B cell (primary cell): ENCODE measurements at regions not wholly inside any gene's neighbourhood (a gene's known extent, or its start where the extent isn't known, plus 50 kb on each side); places are given as distances from the start of the nearest gene placed in this dataset.

Experiments used
- ATAC-seq: fragments of 200-7000 bp; cut with Tn5 transposase; one replicate; pipeline ENCODE4 v1.10.0; 2021; ENCODE audit warnings: low read depth, mild to moderate bottlenecking, moderate number of reproducible peaks, moderate library complexity
- CTCF ChIA-PET: fragments of 350-600 bp; sonication (Branson Sonifier 250); formaldehyde crosslinking; loops from one replicate; lab custom pipeline; 2021; ENCODE audit warnings: antibody characterized with exemption, inconsistent platforms; lab: Charles Lee
- POLR2A ChIA-PET: fragments of 350-600 bp; sonication (Branson Sonifier 250); formaldehyde crosslinking; loops from one replicate; lab custom pipeline; 2021; ENCODE audit warnings: antibody characterized with exemption; lab: Charles Lee
- DNase-seq: peaks from one replicate; pipeline ENCODE4 v3.0.0; 2013
- H2AFZ ChIP-seq: 2 replicates; pipeline ENCODE4 v1.6.1; 2012; ENCODE audit warnings: mild to moderate bottlenecking, low read depth, low read length; ENCODE audit not compliant: insufficient read depth, poor library complexity, severe bottlenecking
- H3K27ac ChIP-seq, 2 donors: 1 replicate in 1 of 2; 2 replicates in 1 of 2; pipeline ENCODE4 v1.5.1; 2012 to 2013; ENCODE audit warnings: low read length in 2 of 2, mild to moderate bottlenecking in 2 of 2, moderate library complexity in 1 of 2
- H3K27me3 ChIP-seq, 4 experiments: fragments of 200-600 bp in 1 of 4; sonication (generic) in 1 of 4; replicated peaks in 1 of 4; 1 replicate in 2 of 4; 2 replicates in 2 of 4; pipeline versions ENCODE4 v1.6.1 to v1.7.0; 2013 to 2016; ENCODE audit warnings: low read length in 3 of 4, mild to moderate bottlenecking in 2 of 4, mixed read lengths in 1 of 4, moderate library complexity in 1 of 4; ENCODE audit not compliant: insufficient read depth in 4 of 4, control insufficient read depth in 3 of 4; ENCODE audit errors: control extremely low read depth in 1 of 4
- H3K36me3 ChIP-seq, 2 experiments: replicated peaks in 1 of 2; 1 replicate in 1 of 2; 2 replicates in 1 of 2; pipeline versions ENCODE4 v1.6.1 to v1.7.1; 2013; ENCODE audit warnings: low read length in 1 of 2; ENCODE audit not compliant: insufficient read depth in 2 of 2, control insufficient read depth in 1 of 2; ENCODE audit errors: control extremely low read depth in 1 of 2, extremely low read depth in 1 of 2
- H3K4me1 ChIP-seq, 2 donors: fragments of 200-600 bp in 1 of 2; sonication (generic) in 1 of 2; 1 replicate in 1 of 2; 2 replicates in 1 of 2; pipeline versions ENCODE4 v1.5.1 to v1.6.1; 2013 to 2017; ENCODE audit warnings: low read length in 2 of 2; ENCODE audit not compliant: control insufficient read depth in 2 of 2, insufficient read depth in 2 of 2
- H3K4me2 ChIP-seq: replicated peaks from 2 replicates; pipeline ENCODE3; 2012; ENCODE audit warnings: mild to moderate bottlenecking, low read depth, low read length; ENCODE audit not compliant: poor library complexity, severe bottlenecking
- H3K4me3 ChIP-seq, 5 experiments: fragments of 200-600 bp in 1 of 5; sonication (generic) in 1 of 5; 1 replicate in 3 of 5; 2 replicates in 2 of 5; pipeline versions ENCODE4 v1.5.1 to v1.7.0; 2011 to 2016; ENCODE audit warnings: low read length in 4 of 5, mild to moderate bottlenecking in 4 of 5, low read depth in 2 of 5, control low read depth in 1 of 5, moderate library complexity in 1 of 5; ENCODE audit not compliant: insufficient read depth in 1 of 5; ENCODE audit errors: control extremely low read depth in 1 of 5, extremely low read depth in 1 of 5
- H3K79me2 ChIP-seq: fragments of 200-600 bp; sonication (generic); one replicate; pipeline ENCODE4 v1.6.0; 2016; ENCODE audit warnings: low read length; ENCODE audit not compliant: control insufficient read depth, insufficient read depth
- H3K9ac ChIP-seq: fragments of 200-600 bp; sonication (generic); 2 replicates; pipeline ENCODE4 v1.6.1; 2017; ENCODE audit warnings: mild to moderate bottlenecking, low read length, moderate library complexity
- H3K9me3 ChIP-seq, 3 donors: one replicate each; pipeline versions ENCODE4 v1.6.1 to v1.7.1; 2013; ENCODE audit warnings: low read length in 2 of 3; ENCODE audit not compliant: control insufficient read depth in 2 of 3, insufficient read depth in 1 of 3; ENCODE audit errors: control extremely low read depth in 1 of 3
- H4K20me1 ChIP-seq: 2 replicates; pipeline ENCODE4 v1.6.0; 2012; ENCODE audit warnings: mild to moderate bottlenecking, low read length; ENCODE audit not compliant: insufficient read depth, control insufficient read depth, poor library complexity, severe bottlenecking
- H3K27ac Mint-ChIP-seq: one replicate; pipeline ENCODE4 v1.8.0; 2021; ENCODE audit warnings: mixed read lengths
- H3K27me3 Mint-ChIP-seq: one replicate; pipeline ENCODE4 v1.8.0; 2021; ENCODE audit warnings: mixed read lengths
- H3K4me1 Mint-ChIP-seq: one replicate; pipeline ENCODE4 v1.8.0; 2021; ENCODE audit warnings: mixed read lengths
- H3K4me3 Mint-ChIP-seq: one replicate; pipeline ENCODE4 v1.8.0; 2021; ENCODE audit warnings: mixed read lengths
- H3K9me3 Mint-ChIP-seq: one replicate; pipeline ENCODE4 v1.8.0; 2022; ENCODE audit warnings: mixed read lengths; ENCODE audit not compliant: insufficient read depth
- CTCF ChIP-seq: fragments of 200-600 bp; IDR thresholded peaks from one replicate; pipeline ENCODE4 v1.8.0; 2022; ENCODE audit warnings: antibody characterized with exemption, mild to moderate bottlenecking
- EZH2 ChIP-seq: IDR thresholded peaks from 2 replicates; pipeline ENCODE4 v1.6.1; 2012; ENCODE audit warnings: borderline replicate concordance, low read depth, mild to moderate bottlenecking, moderate library complexity, low read length; ENCODE audit not compliant: insufficient read depth, poor library complexity, severe bottlenecking
- WGBS: methylation state at CpG from one replicate; pipeline ENCODE4 v1.1.5; 2013; ENCODE audit warnings: missing lambda C conversion rate; ENCODE audit not compliant: insufficient coverage; 5-methylcytosine and 5-hydroxymethylcytosine counted together
- intact Hi-C: fragments of 100-400 bp; cut with micrococcal nuclease; formaldehyde crosslinking; loops from one replicate; pipeline ENCODE4 v1.10.0; 2022

DNA sequence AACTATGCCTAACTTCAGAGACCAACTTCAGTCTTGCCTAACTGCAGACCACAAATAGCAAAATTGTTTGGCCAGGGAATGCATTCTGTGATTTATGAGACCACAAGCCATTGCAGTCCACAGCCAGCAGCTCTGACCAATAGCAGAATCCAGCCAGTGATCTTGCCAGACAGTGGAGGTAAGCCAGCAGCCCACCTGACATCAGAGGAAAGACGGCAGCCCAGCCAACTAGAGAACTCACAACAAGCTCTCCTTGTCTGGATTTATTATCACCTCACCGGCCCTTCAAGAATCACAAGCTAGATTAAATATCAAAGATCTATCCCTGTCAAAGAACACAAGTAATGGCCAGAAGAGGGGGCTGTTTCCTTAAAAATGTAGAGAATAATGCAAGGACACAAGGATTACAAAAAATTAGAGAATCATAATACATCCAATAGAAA lies 66.5 kb upstream of the SLC35F1 start:
- WGBS: 60% methylated on average over 1 of the region's 2 CpGs
- intact Hi-C loops: no loop called here
- Mint-ChIP-seq H3K4me3 (no peak overlapping the region), H3K27me3 (no peaks in the 10 kb centered on the region), H3K9me3 (peaks cover 2% of the 10 kb centered on the region), H3K27ac (no peak overlapping the region), H3K4me1 (no peaks in the 10 kb centered on the region)
- no peak for ATAC-seq
- Histone ChIP-seq H3K9me3 (peaks cover 0 to 6% (median 0%) of the 10 kb centered on the region in 3 donors), H4K20me1 (no peaks in the 10 kb centered on the region), H2AFZ (no peak overlapping the region), H3K27me3 (no peaks in the 10 kb centered on the region), H3K4me1 (no peaks in the 10 kb centered on the region), H3K4me3 (no peak overlapping the region), H3K4me2 (no peak overlapping the region), H3K27ac (no peak overlapping the region), H3K36me3 (no peaks in the 10 kb centered on the region), H3K9ac (no peak overlapping the region), H3K79me2 (no peaks in the 10 kb centered on the region)
- CTCF ChIA-PET: no interaction called here
- no peak for TF ChIP-seq CTCF
- TF ChIP-seq EZH2: no peak
- DNase-seq: no peak
- POLR2A ChIA-PET: no interaction called here

DNA sequence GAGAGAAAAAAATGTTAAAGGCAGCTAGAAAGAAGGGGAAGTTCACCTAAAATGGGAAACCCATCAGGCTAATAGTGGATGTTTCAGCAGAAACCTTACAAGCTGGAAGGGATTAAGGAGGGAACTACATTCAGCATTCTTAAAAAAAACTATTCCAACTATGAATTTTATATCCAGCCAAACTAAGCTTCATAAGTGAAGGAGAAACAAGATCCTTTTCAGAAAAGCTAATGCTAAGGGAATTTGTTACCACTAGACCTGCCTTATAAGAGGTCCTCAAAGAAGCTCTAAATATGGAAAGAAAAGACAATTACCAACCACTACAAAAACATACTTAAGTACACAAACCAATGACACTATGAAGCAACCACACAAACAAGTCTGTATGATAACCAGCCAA lies 59.2 kb upstream of the SLC35F1 start:
- no peaks in the 10 kb centered on the region for H3K4me1 ChIP-seq
- no peak overlapping the region for H3K4me2 ChIP-seq
- no peaks in the 10 kb centered on the region for H4K20me1 ChIP-seq
- H3K27ac ChIP-seq: no peak overlapping the region
- intact Hi-C loops: no loop called here
- TF ChIP-seq EZH2 (no peak), CTCF (no peak)
- no peaks in the 10 kb centered on the region for H3K27me3 Mint-ChIP-seq
- no peak overlapping the region for H3K27ac Mint-ChIP-seq
- ATAC-seq (no peak), DNase-seq (no peak)
- no peaks in the 10 kb centered on the region for H3K79me2 ChIP-seq
- H3K36me3 ChIP-seq: no peaks in the 10 kb centered on the region
- H3K4me1 Mint-ChIP-seq: no peaks in the 10 kb centered on the region
- no peak overlapping the region for H2AFZ ChIP-seq
- H3K9me3 Mint-ChIP-seq: peaks cover 4% of the 10 kb centered on the region
- ChIA-PET POLR2A (no interaction called here), CTCF (no interaction called here)
- H3K27me3 ChIP-seq: no peaks in the 10 kb centered on the region
- H3K9ac ChIP-seq: no peak overlapping the region
- no peak overlapping the region for H3K4me3 Mint-ChIP-seq
- peaks cover 0 to 17% (median 0%) of the 10 kb centered on the region in 3 donors for H3K9me3 ChIP-seq
- H3K4me3 ChIP-seq: no peak overlapping the region
